ENCODE measurements at regions not wholly inside any gene's neighbourhood (a gene's known extent, or its start where the extent isn't known, plus 50 kb on each side); places are given as distances from the start of the nearest gene placed in this dataset.

DNA sequence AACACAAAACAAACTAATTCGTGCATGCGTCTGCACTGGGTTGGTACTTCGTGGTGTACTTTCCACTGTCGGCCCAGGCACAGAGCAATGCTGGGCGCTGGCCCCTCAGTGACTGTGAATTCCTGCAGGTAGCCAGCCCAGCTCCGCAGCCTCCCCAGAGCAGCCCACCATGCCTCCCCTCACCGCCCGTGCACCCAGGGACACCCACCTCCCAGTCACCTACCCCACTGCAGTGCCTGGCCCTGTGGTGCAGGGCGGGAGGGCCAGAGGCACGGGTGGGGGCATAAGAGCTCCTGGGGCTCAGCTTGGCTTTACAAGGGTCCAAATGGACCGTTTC is 93.1 kb upstream of the ZNF507 start:
- no peak for DNase-seq (ENCODE audit: low spot score)
- no peak for TF ChIP-seq RXRA (IDR thresholded peaks at IDR 0.05)
- TF ChIP-seq RAD21 (IDR thresholded peaks at IDR 0.05): no peak
- TF ChIP-seq, protein P1, sequence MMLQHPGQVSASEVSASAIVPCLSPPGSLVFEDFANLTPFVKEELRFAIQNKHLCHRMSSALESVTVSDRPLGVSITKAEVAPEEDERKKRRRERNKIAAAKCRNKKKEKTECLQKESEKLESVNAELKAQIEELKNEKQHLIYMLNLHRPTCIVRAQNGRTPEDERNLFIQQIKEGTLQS (IDR thresholded peaks at IDR 0.05): no peak
- no peak for TF ChIP-seq NR2F2 (IDR thresholded peaks at IDR 0.05)
- no peak for TF ChIP-seq GABPA (IDR thresholded peaks at IDR 0.05 in 1 of 2, conservative IDR thresholded peaks at IDR 0.05 in 1 of 2)
- TF ChIP-seq HNF4G (IDR thresholded peaks at IDR 0.05): no peak
- TF ChIP-seq EGR1 (IDR thresholded peaks at IDR 0.05; ENCODE audit: low read depth in 2 of 2): no peak
- TF ChIP-seq SP1 (IDR thresholded peaks at IDR 0.05): no peak
- no peak for TF ChIP-seq YY1 (IDR thresholded peaks at IDR 0.05)
- TF ChIP-seq, protein P2, sequence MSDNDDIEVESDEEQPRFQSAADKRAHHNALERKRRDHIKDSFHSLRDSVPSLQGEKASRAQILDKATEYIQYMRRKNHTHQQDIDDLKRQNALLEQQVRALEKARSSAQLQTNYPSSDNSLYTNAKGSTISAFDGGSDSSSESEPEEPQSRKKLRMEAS (IDR thresholded peaks at IDR 0.05): no peak
- TF ChIP-seq JUND (IDR thresholded peaks at IDR 0.05): no peak
- TF ChIP-seq HNF4A (conservative IDR thresholded peaks at IDR 0.05): no peak
- TF ChIP-seq, protein P3, sequence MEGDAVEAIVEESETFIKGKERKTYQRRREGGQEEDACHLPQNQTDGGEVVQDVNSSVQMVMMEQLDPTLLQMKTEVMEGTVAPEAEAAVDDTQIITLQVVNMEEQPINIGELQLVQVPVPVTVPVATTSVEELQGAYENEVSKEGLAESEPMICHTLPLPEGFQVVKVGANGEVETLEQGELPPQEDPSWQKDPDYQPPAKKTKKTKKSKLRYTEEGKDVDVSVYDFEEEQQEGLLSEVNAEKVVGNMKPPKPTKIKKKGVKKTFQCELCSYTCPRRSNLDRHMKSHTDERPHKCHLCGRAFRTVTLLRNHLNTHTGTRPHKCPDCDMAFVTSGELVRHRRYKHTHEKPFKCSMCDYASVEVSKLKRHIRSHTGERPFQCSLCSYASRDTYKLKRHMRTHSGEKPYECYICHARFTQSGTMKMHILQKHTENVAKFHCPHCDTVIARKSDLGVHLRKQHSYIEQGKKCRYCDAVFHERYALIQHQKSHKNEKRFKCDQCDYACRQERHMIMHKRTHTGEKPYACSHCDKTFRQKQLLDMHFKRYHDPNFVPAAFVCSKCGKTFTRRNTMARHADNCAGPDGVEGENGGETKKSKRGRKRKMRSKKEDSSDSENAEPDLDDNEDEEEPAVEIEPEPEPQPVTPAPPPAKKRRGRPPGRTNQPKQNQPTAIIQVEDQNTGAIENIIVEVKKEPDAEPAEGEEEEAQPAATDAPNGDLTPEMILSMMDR (IDR thresholded peaks at IDR 0.05; ENCODE audit: low read depth, low read length, missing input control): no peak
- TF ChIP-seq, protein P4, sequence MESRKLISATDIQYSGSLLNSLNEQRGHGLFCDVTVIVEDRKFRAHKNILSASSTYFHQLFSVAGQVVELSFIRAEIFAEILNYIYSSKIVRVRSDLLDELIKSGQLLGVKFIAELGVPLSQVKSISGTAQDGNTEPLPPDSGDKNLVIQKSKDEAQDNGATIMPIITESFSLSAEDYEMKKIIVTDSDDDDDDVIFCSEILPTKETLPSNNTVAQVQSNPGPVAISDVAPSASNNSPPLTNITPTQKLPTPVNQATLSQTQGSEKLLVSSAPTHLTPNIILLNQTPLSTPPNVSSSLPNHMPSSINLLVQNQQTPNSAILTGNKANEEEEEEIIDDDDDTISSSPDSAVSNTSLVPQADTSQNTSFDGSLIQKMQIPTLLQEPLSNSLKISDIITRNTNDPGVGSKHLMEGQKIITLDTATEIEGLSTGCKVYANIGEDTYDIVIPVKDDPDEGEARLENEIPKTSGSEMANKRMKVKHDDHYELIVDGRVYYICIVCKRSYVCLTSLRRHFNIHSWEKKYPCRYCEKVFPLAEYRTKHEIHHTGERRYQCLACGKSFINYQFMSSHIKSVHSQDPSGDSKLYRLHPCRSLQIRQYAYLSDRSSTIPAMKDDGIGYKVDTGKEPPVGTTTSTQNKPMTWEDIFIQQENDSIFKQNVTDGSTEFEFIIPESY (IDR thresholded peaks at IDR 0.05): no peak
- no peak for TF ChIP-seq FOXA1 (IDR thresholded peaks at IDR 0.05)
- TF ChIP-seq, protein P5, sequence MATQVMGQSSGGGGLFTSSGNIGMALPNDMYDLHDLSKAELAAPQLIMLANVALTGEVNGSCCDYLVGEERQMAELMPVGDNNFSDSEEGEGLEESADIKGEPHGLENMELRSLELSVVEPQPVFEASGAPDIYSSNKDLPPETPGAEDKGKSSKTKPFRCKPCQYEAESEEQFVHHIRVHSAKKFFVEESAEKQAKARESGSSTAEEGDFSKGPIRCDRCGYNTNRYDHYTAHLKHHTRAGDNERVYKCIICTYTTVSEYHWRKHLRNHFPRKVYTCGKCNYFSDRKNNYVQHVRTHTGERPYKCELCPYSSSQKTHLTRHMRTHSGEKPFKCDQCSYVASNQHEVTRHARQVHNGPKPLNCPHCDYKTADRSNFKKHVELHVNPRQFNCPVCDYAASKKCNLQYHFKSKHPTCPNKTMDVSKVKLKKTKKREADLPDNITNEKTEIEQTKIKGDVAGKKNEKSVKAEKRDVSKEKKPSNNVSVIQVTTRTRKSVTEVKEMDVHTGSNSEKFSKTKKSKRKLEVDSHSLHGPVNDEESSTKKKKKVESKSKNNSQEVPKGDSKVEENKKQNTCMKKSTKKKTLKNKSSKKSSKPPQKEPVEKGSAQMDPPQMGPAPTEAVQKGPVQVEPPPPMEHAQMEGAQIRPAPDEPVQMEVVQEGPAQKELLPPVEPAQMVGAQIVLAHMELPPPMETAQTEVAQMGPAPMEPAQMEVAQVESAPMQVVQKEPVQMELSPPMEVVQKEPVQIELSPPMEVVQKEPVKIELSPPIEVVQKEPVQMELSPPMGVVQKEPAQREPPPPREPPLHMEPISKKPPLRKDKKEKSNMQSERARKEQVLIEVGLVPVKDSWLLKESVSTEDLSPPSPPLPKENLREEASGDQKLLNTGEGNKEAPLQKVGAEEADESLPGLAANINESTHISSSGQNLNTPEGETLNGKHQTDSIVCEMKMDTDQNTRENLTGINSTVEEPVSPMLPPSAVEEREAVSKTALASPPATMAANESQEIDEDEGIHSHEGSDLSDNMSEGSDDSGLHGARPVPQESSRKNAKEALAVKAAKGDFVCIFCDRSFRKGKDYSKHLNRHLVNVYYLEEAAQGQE (IDR thresholded peaks at IDR 0.05): no peak
- Histone ChIP-seq H3K9ac (ENCODE audit: low read depth in 1 of 2, low read length in 2 of 2) (no peak overlapping the region), H3K27ac (ENCODE audit: low read depth in 1 of 2, low read length in 2 of 2) (no peak overlapping the region), H3K9me3 (ENCODE audit: control insufficient read depth in 4 of 4, low read length in 3 of 4) (no peaks in the 10 kb centered on the region), H3K27me3 (ENCODE audit: control insufficient read depth in 4 of 4, insufficient read depth in 4 of 4, low read length in 3 of 4) (peaks cover 0 to 4% (median under 1%) of the 10 kb centered on the region in 4 donors), H3K36me3 (ENCODE audit: control insufficient read depth in 4 of 4, insufficient read depth in 3 of 4, low read depth in 1 of 4, low read length in 3 of 4) (no peaks in the 10 kb centered on the region), H3K4me1 (ENCODE audit: control insufficient read depth in 4 of 4, insufficient read depth in 4 of 4, low read length in 3 of 4) (no peaks in the 10 kb centered on the region), H3K4me3 (ENCODE audit: low read depth in 1 of 3, low read length in 3 of 3) (no peak overlapping the region)
- WGBS: 80% methylated on average over 11 of the region's 11 CpGs
